IMR-90 (cell line): ENCODE measurements at regions not wholly inside any gene's neighbourhood (a gene's known extent, or its start where the extent isn't known, plus 50 kb on each side); places are given as distances from the start of the nearest gene placed in this dataset.
A peak's percentile ranks its signal among the peaks of the same experiment; 100 is the strongest.
"Not testable (repeated sequence)": the region's sequence is repeated elsewhere in the genome, so short reads cannot be mapped to it uniquely, and the experiment has no call there.

Experiments used
- ATAC-seq: fragments of 200-7000 bp; cut with Tn5 transposase; 2 replicates; pipeline ENCODE4 v1.9.1; 2020; ENCODE audit warnings: low read depth, mild to moderate bottlenecking, moderate library complexity
- BruUV-seq: library from RNA; stranded (reverse); fragments of 400-500 nt; replicated peaks from 2 replicates; lab custom pipeline; 2021; lab: Mats Ljungman, UMichigan
- CTCF ChIA-PET: fragments of 300-600 bp; formaldehyde crosslinking; extraction: SDS; loops from one replicate; lab custom pipeline; 2021; ENCODE audit warnings: antibody characterized with exemption; lab: Yijun Ruan, JAX
- POLR2A ChIA-PET: fragments of 300-600 bp; sonication (Branson Sonifier 250); formaldehyde crosslinking; loops from one replicate; lab custom pipeline; 2022; ENCODE audit warnings: antibody characterized with exemption; ENCODE audit not compliant: unreplicated experiment; lab: Charles Lee
- DNase-seq: peaks from one replicate; pipeline ENCODE4 v3.0.0; 2013
- H2AFZ ChIP-seq: replicated peaks from 2 replicates; pipeline ENCODE3; 2013; ENCODE audit warnings: low read length, mild to moderate bottlenecking; ENCODE audit not compliant: poor library complexity
- H2AK5ac ChIP-seq: 2 replicates; pipeline ENCODE4 v1.6.1; 2013; ENCODE audit warnings: low read depth, low read length, inconsistent platforms
- H2AK9ac ChIP-seq: replicated peaks from 2 replicates; pipeline ENCODE3; 2013; ENCODE audit warnings: mild to moderate bottlenecking, low read depth, low read length, moderate library complexity; ENCODE audit not compliant: poor library complexity
- H2BK120ac ChIP-seq: 2 replicates; pipeline ENCODE4 v1.6.1; 2013; ENCODE audit warnings: low read depth, low read length, inconsistent platforms
- H2BK15ac ChIP-seq: 3 replicates; pipeline ENCODE4 v1.6.1; 2013; ENCODE audit warnings: low read depth, low read length, inconsistent platforms
- H2BK20ac ChIP-seq: 2 replicates; pipeline ENCODE4 v1.6.1; 2013; ENCODE audit warnings: low read depth, mild to moderate bottlenecking, inconsistent platforms, low read length, moderate library complexity
- H2BK5ac ChIP-seq: 2 replicates; pipeline ENCODE4 v1.6.1; 2013; ENCODE audit warnings: mild to moderate bottlenecking, low read depth, low read length, inconsistent platforms; ENCODE audit not compliant: poor library complexity, severe bottlenecking
- H3K14ac ChIP-seq: replicated peaks from 2 replicates; pipeline ENCODE4 v1.6.1; 2013; ENCODE audit warnings: low read depth, low read length, inconsistent platforms
- H3K18ac ChIP-seq: 2 replicates; pipeline ENCODE4 v1.6.1; 2013; ENCODE audit warnings: low read depth, low read length, control low read depth
- H3K23ac ChIP-seq: 2 replicates; pipeline ENCODE4 v1.6.1; 2013; ENCODE audit warnings: low read depth, low read length, inconsistent platforms
- H3K27ac ChIP-seq: 2 replicates; pipeline ENCODE4 v1.5.1; 2013; ENCODE audit warnings: mild to moderate bottlenecking, control low read depth, low read length; ENCODE audit not compliant: insufficient read depth
- H3K27me3 ChIP-seq: 2 replicates; pipeline ENCODE4 v1.6.1; 2013; ENCODE audit warnings: low read length; ENCODE audit not compliant: control insufficient read depth, insufficient read depth
- H3K36me3 ChIP-seq: 2 replicates; pipeline ENCODE4 v1.6.1; 2013; ENCODE audit warnings: low read length, mixed read lengths; ENCODE audit not compliant: control insufficient read depth, insufficient read depth
- H3K4ac ChIP-seq: 2 replicates; pipeline ENCODE4 v1.6.1; 2013; ENCODE audit warnings: low read depth, low read length, inconsistent platforms
- H3K4me1 ChIP-seq: 2 replicates; pipeline ENCODE4 v1.6.1; 2013; ENCODE audit warnings: low read length, mixed read lengths; ENCODE audit not compliant: control insufficient read depth, insufficient read depth
- H3K4me2 ChIP-seq: 2 replicates; pipeline ENCODE4 v1.6.1; 2013; ENCODE audit warnings: low read depth, mild to moderate bottlenecking, control low read depth, low read length, moderate library complexity
- H3K4me3 ChIP-seq: 2 replicates; pipeline ENCODE4 v1.5.1; 2013; ENCODE audit warnings: low read depth, mild to moderate bottlenecking, control low read depth, low read length, moderate library complexity; ENCODE audit not compliant: insufficient read depth
- H3K56ac ChIP-seq: 2 replicates; pipeline ENCODE4 v1.6.1; 2013; ENCODE audit warnings: low read length, inconsistent platforms; ENCODE audit not compliant: insufficient read depth; ENCODE audit errors: extremely low read depth
- H3K79me1 ChIP-seq, 2 experiments: 2 replicates each; pipeline ENCODE4 v1.6.1; 2013; ENCODE audit warnings: low read length in 2 of 2, inconsistent platforms in 1 of 2, low read depth in 1 of 2
- H3K9ac ChIP-seq: 2 replicates; pipeline ENCODE4 v1.6.1; 2013; ENCODE audit warnings: low read depth, low read length, control low read depth
- H3K9me1 ChIP-seq: 2 replicates; pipeline ENCODE4 v1.6.1; 2013; ENCODE audit warnings: low read length, inconsistent platforms; ENCODE audit not compliant: insufficient read depth
- H3K9me3 ChIP-seq: 2 replicates; pipeline ENCODE4 v1.6.1; 2013; ENCODE audit warnings: low read length; ENCODE audit not compliant: control insufficient read depth, insufficient read depth
- H4K20me1 ChIP-seq: 2 replicates; pipeline ENCODE4 v1.6.1; 2013; ENCODE audit warnings: low read length, inconsistent platforms; ENCODE audit not compliant: insufficient read depth
- H4K5ac ChIP-seq: 2 replicates; pipeline ENCODE4 v1.6.1; 2013; ENCODE audit warnings: mild to moderate bottlenecking, low read depth, low read length, control low read depth
- H4K8ac ChIP-seq, 2 experiments: 2 replicates each; pipeline ENCODE4 v1.6.1; 2013; ENCODE audit warnings: low read depth in 2 of 2, low read length in 2 of 2, control low read depth in 1 of 2, inconsistent platforms in 1 of 2
- H4K91ac ChIP-seq: 2 replicates; pipeline ENCODE4 v1.6.1; 2013; ENCODE audit warnings: low read depth, low read length, inconsistent platforms; ENCODE audit not compliant: insufficient read depth
- NFE2L2 ChIP-seq: fragments of 150-350 bp; IDR thresholded peaks from 2 replicates; pipeline ENCODE4 v1.6.1; 2016; ENCODE audit warnings: low read depth, mild to moderate bottlenecking, low read length
- RFX5 ChIP-seq: IDR thresholded peaks from 2 replicates; pipeline ENCODE4 v1.8.0; 2012; ENCODE audit warnings: low read depth, mild to moderate bottlenecking, low read length, moderate library complexity
- WGBS, 2 experiments: methylation state at CpG; one replicate each; pipeline versions ENCODE4 v1.1.5 to v1.1.7; 2013; ENCODE audit warnings: missing lambda C conversion rate in 2 of 2; ENCODE audit not compliant: insufficient read length in 1 of 2; ENCODE audit errors: extremely low coverage in 2 of 2; 5-methylcytosine and 5-hydroxymethylcytosine counted together
- dilution Hi-C: fragments of 300-500 bp; cut with HindIII; formaldehyde crosslinking; loops from one replicate; pipeline ENCODE4 v1.14.3; 2018; ENCODE audit warnings: low sequenced_read_pairs; ENCODE audit not compliant: unreplicated experiment
- in situ Hi-C: fragments of 300-500 bp; cut with MboI; formaldehyde crosslinking; loops from 3 replicates; pipeline ENCODE4 v1.14.3; 2019; ENCODE audit warnings: low sequenced_read_pairs, inconsistent platforms, mixed read lengths
- intact Hi-C: fragments of 100-400 bp; cut with micrococcal nuclease; formaldehyde crosslinking; loops from 2 replicates; pipeline ENCODE4 v1.10.0; 2022

DNA sequence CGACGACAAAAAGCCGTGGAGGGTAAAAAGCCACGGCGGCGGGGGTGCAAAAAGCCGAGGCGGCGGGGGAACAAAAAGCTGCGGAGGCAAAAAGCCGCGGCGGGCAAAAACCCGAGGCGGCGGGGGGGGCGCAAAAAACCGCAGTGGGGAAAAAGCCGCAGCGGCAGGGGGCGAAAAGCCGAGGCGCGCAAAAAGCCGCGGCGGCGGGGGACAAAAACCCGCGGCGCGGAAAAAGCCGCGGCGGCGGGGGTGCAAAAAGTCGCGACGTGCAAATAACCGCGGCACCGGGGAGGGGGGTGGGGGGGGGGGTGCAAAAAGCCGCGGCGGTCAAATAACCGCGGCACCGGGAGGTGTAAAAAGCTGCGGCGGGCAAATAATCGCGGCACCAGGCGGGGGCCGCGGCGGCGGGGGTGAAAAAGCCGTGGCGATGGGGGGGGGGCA is 511.5 kb downstream of the FOXD4L5 start:
- Histone ChIP-seq H3K36me3 (no peaks in the 10 kb centered on the region), H2AFZ (no peak overlapping the region), H2BK15ac (no peak overlapping the region), H3K9me1 (no peaks in the 10 kb centered on the region), H3K79me1 (no peaks in the 10 kb centered on the region), H4K8ac (no peak overlapping the region), H2BK20ac (no peak overlapping the region), H3K23ac (no peak overlapping the region), H4K20me1 (no peaks in the 10 kb centered on the region), H3K56ac (no peak overlapping the region), H3K4me3 (peak overlapping the region; percentile 43; the same call in 1 of the 2 replicates), H3K27ac (no peak overlapping the region), H3K9me3 (no peaks in the 10 kb centered on the region), H2BK5ac (no peak overlapping the region), H4K91ac (no peak overlapping the region), H3K27me3 (no peaks in the 10 kb centered on the region; the same call in 1 of the 2 replicates), H4K5ac (no peak overlapping the region), H3K4me1 (no peaks in the 10 kb centered on the region), H2BK120ac (no peak overlapping the region), H3K9ac (no peak overlapping the region), H2AK9ac (no peak overlapping the region), H3K4ac (no peak overlapping the region), H3K14ac (no peak overlapping the region), H3K18ac (no peak overlapping the region), H2AK5ac (no peak overlapping the region), H3K4me2 (no peak overlapping the region)
- ATAC-seq (no peak), DNase-seq (no peak)
- WGBS, 2 experiments = no CpG with 5 or more reads among the region's 59 CpGs
- TF ChIP-seq NFE2L2 = no peak
- no peak for TF ChIP-seq RFX5
- no TSS peak for BruUV-seq
- dilution Hi-C loops = no loop called here
- ChIA-PET POLR2A (no interaction called here), CTCF (no interaction called here)
- in situ Hi-C loops = no loop called here
- intact Hi-C loops = no loop called here

DNA sequence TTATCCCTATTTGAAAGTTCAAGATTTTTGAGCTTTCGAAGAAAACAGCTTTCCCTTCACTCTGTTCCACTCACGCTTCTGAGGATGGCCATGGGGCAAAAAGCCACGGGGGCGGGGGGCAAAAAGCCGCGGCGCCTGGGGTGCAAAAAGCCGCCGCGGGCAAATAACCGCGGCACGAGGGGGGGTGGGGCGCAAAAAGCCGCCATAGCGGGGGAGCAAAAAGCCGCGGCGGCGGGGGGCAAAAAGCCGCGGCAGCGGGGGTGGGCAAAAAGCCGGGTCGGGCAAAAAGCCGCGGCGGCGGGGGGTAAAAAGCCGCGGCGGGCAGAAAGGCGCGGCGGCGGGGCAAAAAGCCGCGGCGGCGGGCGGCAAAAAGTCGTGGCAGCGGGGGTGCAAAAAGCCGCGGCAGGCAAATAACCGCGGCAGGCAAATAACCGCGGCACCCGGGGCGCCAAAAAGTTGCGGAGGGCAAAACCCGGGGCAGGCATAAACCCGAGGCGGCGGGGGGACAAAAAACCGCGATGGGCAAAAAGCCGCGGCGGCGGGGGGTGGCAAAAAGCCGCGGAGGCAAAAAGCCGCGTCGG is 512.2 kb downstream of the FOXD4L5 start:
- H4K20me1 ChIP-seq, H4K5ac ChIP-seq, BruUV-seq, H2BK5ac ChIP-seq, in situ Hi-C loops, H2AFZ ChIP-seq, ATAC-seq, H3K9me3 ChIP-seq, H2BK20ac ChIP-seq, H3K36me3 ChIP-seq, H3K14ac ChIP-seq, H3K27ac ChIP-seq, H2BK15ac ChIP-seq, DNase-seq, POLR2A ChIA-PET, H3K9me1 ChIP-seq, H4K8ac ChIP-seq, H4K91ac ChIP-seq, H3K27me3 ChIP-seq, H3K79me1 ChIP-seq, intact Hi-C loops, CTCF ChIA-PET, H2BK120ac ChIP-seq, H2AK5ac ChIP-seq, H3K9ac ChIP-seq, H3K4me1 ChIP-seq, H3K4ac ChIP-seq, H3K56ac ChIP-seq, dilution Hi-C loops, H2AK9ac ChIP-seq, H3K23ac ChIP-seq, H3K18ac ChIP-seq: not testable (repeated sequence)
- WGBS, 2 experiments = no CpG with 5 or more reads among the region's 67 CpGs
- peak overlapping the region; percentile 43 for H3K4me3 ChIP-seq
- H3K4me2 ChIP-seq = peak overlapping the region; percentile 45; the same call in 1 of the 2 replicates
